Esophagus muscularis mucosa (tissue), 4 donors: ENCODE measurements at regions not wholly inside any gene's neighbourhood (a gene's known extent, or its start where the extent isn't known, plus 50 kb on each side); places are given as distances from the start of the nearest gene placed in this dataset.
"Not testable (repeated sequence)": the region's sequence is repeated elsewhere in the genome, so short reads cannot be mapped to it uniquely, and the experiment has no call there.

Experiments used
- CTCF ChIP-seq, 3 experiments: fragments of 200-600 bp in 2 of 3; fragments of 450-650 bp in 1 of 3; sonication (generic) in 2 of 3; IDR thresholded peaks; one replicate each; pipeline ENCODE4 v1.5.1; 2017 to 2019; ENCODE audit warnings: antibody characterized with exemption in 3 of 3, mild to moderate bottlenecking in 2 of 3, moderate library complexity in 1 of 3
- EP300 ChIP-seq: sonication (generic); formaldehyde crosslinking; IDR thresholded peaks from one replicate; pipeline ENCODE4 v1.6.1; 2017; ENCODE audit warnings: antibody characterized with exemption
- POLR2A ChIP-seq: fragments of 450-650 bp; IDR thresholded peaks from one replicate; pipeline ENCODE4 v1.6.1; 2017; ENCODE audit warnings: antibody characterized with exemption, moderate library complexity, mild to moderate bottlenecking, low read depth
- POLR2AphosphoS5 ChIP-seq, 2 donors: sonication (generic); formaldehyde crosslinking; IDR thresholded peaks; one replicate each; pipeline ENCODE4 v1.6.1; 2017; ENCODE audit warnings: antibody characterized with exemption in 2 of 2

GRCh38 chr10:8347614-8348013, 293.1 kb downstream of the GATA3 start:
- TF ChIP-seq CTCF (IDR thresholded peaks at IDR 0.05); EP300; POLR2AphosphoS5 (IDR thresholded peaks at IDR 0.05); POLR2A: not testable (repeated sequence)
